GM19463 (cell line): ENCODE measurements at regions not wholly inside any gene's neighbourhood (a gene's known extent, or its start where the extent isn't known, plus 50 kb on each side); places are given as distances from the start of the nearest gene placed in this dataset.

Experiments used
- ATAC-seq: cut with Tn5 transposase; IDR thresholded peaks from one replicate; pipeline ENCODE4 v1.9.1; 2021; ENCODE audit warnings: mild to moderate bottlenecking, moderate library complexity; ENCODE audit not compliant: unreplicated experiment

- no peak for ATAC-seq
These were observed 60.9 kb upstream of the TMEM17 start for GRCh38 chr2:62566847-62567246.

GRCh38 chr2:62565309-62565908 lies 59.4 kb upstream of the TMEM17 start:
- ATAC-seq = no peak

- no peak for ATAC-seq
These were observed 58.6 kb upstream of the TMEM17 start for GRCh38 chr2:62564380-62565137.

GRCh38 chr2:62561586-62561985 lies 55.6 kb upstream of the TMEM17 start:
- no peak for ATAC-seq

GRCh38 chr2:62559582-62559981 lies 53.6 kb upstream of the TMEM17 start:
- no peak for ATAC-seq

GRCh38 chr2:62558743-62559142 lies 52.7 kb upstream of the TMEM17 start:
- no peak for ATAC-seq

GRCh38 chr2:62556086-62556485 lies 50.1 kb upstream of the TMEM17 start:
- no peak for ATAC-seq
